BE2C (cell line): ENCODE measurements at regions not wholly inside any gene's neighbourhood (a gene's known extent, or its start where the extent isn't known, plus 50 kb on each side); places are given as distances from the start of the nearest gene placed in this dataset.

Source experiments
- DNase-seq: peaks from one replicate; pipeline ENCODE4 v3.0.0-alpha.2; 2020
- H3K27me3 ChIP-seq: fragments of 250-450 bp; sonication (Bioruptor Pico); 2 replicates; pipeline ENCODE4 v1.5.1; 2020; ENCODE audit warnings: mild to moderate bottlenecking
- H3K36me3 ChIP-seq: fragments of 250-450 bp; sonication (Bioruptor Pico); 2 replicates; pipeline ENCODE4 v1.5.1; 2020; ENCODE audit warnings: mild to moderate bottlenecking
- H3K4me1 ChIP-seq: fragments of 250-450 bp; sonication (Bioruptor Pico); 2 replicates; pipeline ENCODE4 v1.5.1; 2020
- H3K4me3 ChIP-seq: 2 replicates; pipeline ENCODE4 v1.5.1; 2011; ENCODE audit warnings: low read depth, low read length
- H3K9me3 ChIP-seq: fragments of 250-450 bp; sonication (Bioruptor Pico); 2 replicates; pipeline ENCODE4 v1.5.1; 2020
- CTCF ChIP-seq: IDR thresholded peaks from 2 replicates; pipeline ENCODE4 v1.5.1; 2012; ENCODE audit warnings: mild to moderate bottlenecking, low read depth, low read length

GRCh38 chr11:33945481-33946268 is 53.8 kb upstream of the LMO2 start:
- Histone ChIP-seq H3K4me1 (no peaks in the 10 kb centered on the region), H3K9me3 (no peaks in the 10 kb centered on the region), H3K4me3 (no peak overlapping the region), H3K36me3 (no peaks in the 10 kb centered on the region), H3K27me3 (no peaks in the 10 kb centered on the region)
- no peak for DNase-seq
- no peak for TF ChIP-seq CTCF

- H3K36me3 ChIP-seq = no peaks in the 10 kb centered on the region
- no peak overlapping the region for H3K4me3 ChIP-seq
- H3K4me1 ChIP-seq = no peaks in the 10 kb centered on the region
- H3K27me3 ChIP-seq = no peaks in the 10 kb centered on the region
- no peak for DNase-seq
- TF ChIP-seq CTCF = no peak
- no peaks in the 10 kb centered on the region for H3K9me3 ChIP-seq
Measured at GRCh38 chr11:33944693-33945424, 53.0 kb upstream of the LMO2 start.

- no peak for DNase-seq
- Histone ChIP-seq H3K4me1 (no peaks in the 10 kb centered on the region), H3K36me3 (no peaks in the 10 kb centered on the region), H3K4me3 (no peak overlapping the region), H3K27me3 (no peaks in the 10 kb centered on the region), H3K9me3 (no peaks in the 10 kb centered on the region)
- TF ChIP-seq CTCF = no peak
Measured at GRCh38 chr11:33944345-33944692, 52.4 kb upstream of the LMO2 start.

- Histone ChIP-seq H3K9me3 (no peaks in the 10 kb centered on the region), H3K4me1 (no peaks in the 10 kb centered on the region), H3K4me3 (no peak overlapping the region), H3K27me3 (no peaks in the 10 kb centered on the region), H3K36me3 (no peaks in the 10 kb centered on the region)
- no peak for DNase-seq
- no peak for TF ChIP-seq CTCF
Measured at GRCh38 chr11:33942954-33943353, 51.1 kb upstream of the LMO2 start.

- no peaks in the 10 kb centered on the region for H3K27me3 ChIP-seq
- TF ChIP-seq CTCF = no peak
- peak; percentile 48 for DNase-seq
- H3K4me3 ChIP-seq = no peak overlapping the region
- no peaks in the 10 kb centered on the region; the same call in 1 of the 2 replicates for H3K4me1 ChIP-seq
- no peaks in the 10 kb centered on the region for H3K36me3 ChIP-seq
- no peaks in the 10 kb centered on the region for H3K9me3 ChIP-seq
Measured at GRCh38 chr11:33941637-33942160, 49.8 kb upstream of the LMO2 start.
